Upper lobe of right lung (tissue), 1 donor: ENCODE measurements at regions not wholly inside any gene's neighbourhood (a gene's known extent, or its start where the extent isn't known, plus 50 kb on each side); places are given as distances from the start of the nearest gene placed in this dataset.
"Not testable (repeated sequence)": the region's sequence is repeated elsewhere in the genome, so short reads cannot be mapped to it uniquely, and the experiment has no call there.

ENCODE experiments used
- ATAC-seq: fragments of 200-7000 bp; cut with Tn5 transposase; one replicate; pipeline ENCODE4 v1.9.1; 2020; ENCODE audit warnings: mild to moderate bottlenecking, moderate library complexity
- DNase-seq: peaks from one replicate; pipeline ENCODE4 v3.0.0-alpha.2; 2020
- H3K27ac ChIP-seq: fragments of 200-600 bp; one replicate; pipeline ENCODE4 v1.8.0; 2022
- H3K27me3 ChIP-seq: fragments of 200-600 bp; one replicate; pipeline ENCODE4 v1.8.0; 2022; ENCODE audit warnings: mild to moderate bottlenecking
- H3K36me3 ChIP-seq: fragments of 200-600 bp; one replicate; pipeline ENCODE4 v1.8.0; 2022
- H3K4me1 ChIP-seq: fragments of 200-600 bp; one replicate; pipeline ENCODE4 v1.8.0; 2022
- H3K4me3 ChIP-seq: fragments of 200-600 bp; one replicate; pipeline ENCODE4 v1.8.0; 2022; ENCODE audit warnings: mild to moderate bottlenecking
- H3K9me3 ChIP-seq: fragments of 200-600 bp; one replicate; pipeline ENCODE4 v1.8.0; 2022
- CTCF ChIP-seq: fragments of 200-600 bp; IDR thresholded peaks from one replicate; pipeline ENCODE4 v1.8.0; 2022; ENCODE audit warnings: antibody characterized with exemption
- intact Hi-C: fragments of 100-400 bp; cut with DNase I; formaldehyde crosslinking; loops from one replicate; pipeline ENCODE4 v1.11.0; 2022
- donor health status: DM: no; HTN: yes; CAD: no; lungs with severe emphysema.

GRCh38 chr5:126125407-126125806 lies 297.8 kb upstream of the GRAMD2B start:
- DNase-seq, result no peak
- H3K4me1 ChIP-seq, result no peaks in the 10 kb centered on the region
- H3K9me3 ChIP-seq, result no peaks in the 10 kb centered on the region
- no peak for ATAC-seq
- H3K27ac ChIP-seq, result no peak overlapping the region
- H3K36me3 ChIP-seq, result no peaks in the 10 kb centered on the region
- TF ChIP-seq CTCF, result no peak
- no peaks in the 10 kb centered on the region for H3K27me3 ChIP-seq
- no peak overlapping the region for H3K4me3 ChIP-seq
- intact Hi-C loops, result no loop called here

GRCh38 chr5:126126574-126126973 lies 296.6 kb upstream of the GRAMD2B start:
- DNase-seq (no peak), ATAC-seq (no peak)
- H3K9me3 ChIP-seq, result no peaks in the 10 kb centered on the region
- H3K27ac ChIP-seq, result no peak overlapping the region
- H3K27me3 ChIP-seq, result no peaks in the 10 kb centered on the region
- H3K4me3 ChIP-seq, result no peak overlapping the region
- no peaks in the 10 kb centered on the region for H3K4me1 ChIP-seq
- H3K36me3 ChIP-seq, result no peaks in the 10 kb centered on the region
- intact Hi-C loops, result no loop called here
- TF ChIP-seq CTCF, result no peak

- intact Hi-C loops, H3K27ac ChIP-seq, H3K9me3 ChIP-seq, H3K4me3 ChIP-seq, DNase-seq, H3K27me3 ChIP-seq, ATAC-seq, H3K4me1 ChIP-seq, H3K36me3 ChIP-seq: not testable (repeated sequence)
Measured at GRCh38 chr5:126127371-126127770, 295.8 kb upstream of the GRAMD2B start.

- intact Hi-C loops, result no loop called here
- DNase-seq (no peak), ATAC-seq (no peak)
- Histone ChIP-seq H3K4me1 (no peaks in the 10 kb centered on the region), H3K27me3 (no peaks in the 10 kb centered on the region), H3K4me3 (no peak overlapping the region), H3K27ac (no peak overlapping the region), H3K9me3 (no peaks in the 10 kb centered on the region), H3K36me3 (no peaks in the 10 kb centered on the region)
- no peak for TF ChIP-seq CTCF
Measured at GRCh38 chr5:126129431-126129830, 293.8 kb upstream of the GRAMD2B start.

- H3K4me3 ChIP-seq, result no peak overlapping the region
- no peaks in the 10 kb centered on the region for H3K27me3 ChIP-seq
- ATAC-seq, result no peak
- no peak for TF ChIP-seq CTCF
- intact Hi-C loops, result no loop called here
- H3K4me1 ChIP-seq, result no peaks in the 10 kb centered on the region
- H3K27ac ChIP-seq, result no peak overlapping the region
- no peaks in the 10 kb centered on the region for H3K9me3 ChIP-seq
- no peaks in the 10 kb centered on the region for H3K36me3 ChIP-seq
- no peak for DNase-seq
Measured at GRCh38 chr5:126133424-126133823, 289.8 kb upstream of the GRAMD2B start.

- Histone ChIP-seq H3K27ac (no peak overlapping the region), H3K36me3 (no peaks in the 10 kb centered on the region), H3K4me1 (no peaks in the 10 kb centered on the region), H3K27me3 (no peaks in the 10 kb centered on the region), H3K4me3 (no peak overlapping the region), H3K9me3 (no peaks in the 10 kb centered on the region)
- no peak for DNase-seq
- ATAC-seq, result no peak
- intact Hi-C loops, result no loop called here
- no peak for TF ChIP-seq CTCF
Measured at GRCh38 chr5:126137891-126138280, 285.3 kb upstream of the GRAMD2B start.
